Calu3 (cell line): ENCODE measurements at regions not wholly inside any gene's neighbourhood (a gene's known extent, or its start where the extent isn't known, plus 50 kb on each side); places are given as distances from the start of the nearest gene placed in this dataset.

ENCODE experiments used
- BruUV-seq: library from RNA; stranded (reverse); fragments of 400-500 nt; replicated peaks from 2 replicates; lab custom pipeline; 2021; lab: Mats Ljungman, UMichigan
- CTCF ChIA-PET: fragments of 300-600 bp; sonication (Branson Sonifier 250); formaldehyde crosslinking; loops from one replicate; lab custom pipeline; 2022; ENCODE audit warnings: antibody characterized with exemption; lab: Charles Lee
- DNase-seq: peaks from one replicate; pipeline ENCODE4 v3.0.0; 2022
- H3K27ac Mint-ChIP-seq: one replicate; pipeline ENCODE4 v1.8.0; 2022; ENCODE audit warnings: mixed read lengths; ENCODE audit not compliant: unreplicated experiment
- H3K27me3 Mint-ChIP-seq: one replicate; pipeline ENCODE4 v1.8.0; 2022; ENCODE audit warnings: mixed read lengths; ENCODE audit not compliant: unreplicated experiment
- H3K36me3 Mint-ChIP-seq: one replicate; pipeline ENCODE4 v1.8.0; 2022; ENCODE audit warnings: mild to moderate bottlenecking, moderate library complexity, mixed read lengths; ENCODE audit not compliant: insufficient read depth, unreplicated experiment
- H3K4me1 Mint-ChIP-seq: one replicate; pipeline ENCODE4 v1.8.0; 2022; ENCODE audit warnings: mild to moderate bottlenecking, low read depth, mixed read lengths; ENCODE audit not compliant: unreplicated experiment
- H3K4me3 Mint-ChIP-seq: one replicate; pipeline ENCODE4 v1.8.0; 2022; ENCODE audit warnings: mild to moderate bottlenecking, low read depth, moderate library complexity, mixed read lengths; ENCODE audit not compliant: unreplicated experiment
- H3K9me3 Mint-ChIP-seq: one replicate; pipeline ENCODE4 v1.8.0; 2022; ENCODE audit warnings: low read depth, mixed read lengths; ENCODE audit not compliant: unreplicated experiment
- CTCF ChIP-seq: fragments of 200-600 bp; IDR thresholded peaks from one replicate; pipeline ENCODE4 v1.8.0; 2022; ENCODE audit warnings: antibody characterized with exemption; ENCODE audit not compliant: unreplicated experiment
- intact Hi-C: fragments of 100-400 bp; cut with micrococcal nuclease; formaldehyde crosslinking; loops from one replicate; pipeline ENCODE4 v1.10.0; 2022; ENCODE audit not compliant: unreplicated experiment

- intact Hi-C loops, result no loop called here
- CTCF ChIA-PET, result no interaction called here
- Mint-ChIP-seq H3K4me3 (no peak overlapping the region), H3K9me3 (peaks cover 13% of the 10 kb centered on the region), H3K27me3 (no peaks in the 10 kb centered on the region), H3K27ac (no peak overlapping the region), H3K4me1 (no peaks in the 10 kb centered on the region), H3K36me3 (no peaks in the 10 kb centered on the region)
- DNase-seq, result no peak
- BruUV-seq, result no TSS peak
- no peak for TF ChIP-seq CTCF
Measured at GRCh38 chr13:54287062-54287764, 1258.6 kb downstream of the OLFM4 start.

- Mint-ChIP-seq H3K4me3 (no peak overlapping the region), H3K27me3 (no peaks in the 10 kb centered on the region), H3K9me3 (peaks cover 20% of the 10 kb centered on the region), H3K4me1 (no peaks in the 10 kb centered on the region), H3K36me3 (no peaks in the 10 kb centered on the region), H3K27ac (no peak overlapping the region)
- TF ChIP-seq CTCF, result no peak
- CTCF ChIA-PET, result no interaction called here
- DNase-seq, result no peak
- no TSS peak for BruUV-seq
- intact Hi-C loops, result no loop called here
Measured at GRCh38 chr13:54301085-54301484, 1272.5 kb downstream of the OLFM4 start.

GRCh38 chr13:54305377-54305776 is 1276.8 kb downstream of the OLFM4 start:
- no peak for TF ChIP-seq CTCF
- no peaks in the 10 kb centered on the region for H3K27me3 Mint-ChIP-seq
- intact Hi-C loops, result no loop called here
- peaks cover 21% of the 10 kb centered on the region for H3K9me3 Mint-ChIP-seq
- H3K4me3 Mint-ChIP-seq, result no peak overlapping the region
- no peak overlapping the region for H3K27ac Mint-ChIP-seq
- no peak for DNase-seq
- CTCF ChIA-PET, result no interaction called here
- H3K36me3 Mint-ChIP-seq, result no peaks in the 10 kb centered on the region
- no TSS peak for BruUV-seq
- H3K4me1 Mint-ChIP-seq, result no peaks in the 10 kb centered on the region

GRCh38 chr13:54312885-54313284 is 1284.3 kb downstream of the OLFM4 start:
- Mint-ChIP-seq H3K27me3 (no peaks in the 10 kb centered on the region), H3K36me3 (no peaks in the 10 kb centered on the region), H3K9me3 (peaks cover 5% of the 10 kb centered on the region), H3K27ac (no peak overlapping the region), H3K4me3 (no peak overlapping the region), H3K4me1 (no peaks in the 10 kb centered on the region)
- no peak for DNase-seq
- BruUV-seq, result no TSS peak
- CTCF ChIA-PET, result no interaction called here
- TF ChIP-seq CTCF, result no peak
- intact Hi-C loops, result no loop called here
